ENCODE measurements at regions not wholly inside any gene's neighbourhood (a gene's known extent, or its start where the extent isn't known, plus 50 kb on each side); places are given as distances from the start of the nearest gene placed in this dataset.
"Not testable (repeated sequence)": the region's sequence is repeated elsewhere in the genome, so short reads cannot be mapped to it uniquely, and the experiment has no call there.

GRCh38 chr4:183816077-183816476, 89.0 kb upstream of the STOX2 start:
- DNase-seq (ENCODE audit: low read depth), result no peak

GRCh38 chr4:183816882-183817509, 88.1 kb upstream of the STOX2 start:
- DNase-seq (ENCODE audit: low read depth), result no peak

- DNase-seq (ENCODE audit: low read depth), result not testable (repeated sequence)
These were observed 86.5 kb upstream of the STOX2 start for GRCh38 chr4:183818591-183818990.

GRCh38 chr4:183821076-183821853, 83.8 kb upstream of the STOX2 start:
- no peak for DNase-seq (ENCODE audit: low read depth)

GRCh38 chr4:183823434-183823833, 81.7 kb upstream of the STOX2 start:
- DNase-seq (ENCODE audit: low read depth), result no peak

- no peak for DNase-seq (ENCODE audit: low read depth)
These were observed 79.8 kb upstream of the STOX2 start for GRCh38 chr4:183825346-183825745.

- DNase-seq (ENCODE audit: low read depth), result no peak
These were observed 78.6 kb upstream of the STOX2 start for GRCh38 chr4:183826461-183826860.

GRCh38 chr4:183828125-183828524, 77.0 kb upstream of the STOX2 start:
- DNase-seq (ENCODE audit: low read depth), result no peak

- no peak for DNase-seq (ENCODE audit: low read depth)
These were observed 76.3 kb upstream of the STOX2 start for GRCh38 chr4:183828839-183829238.

GRCh38 chr4:183830438-183830985, 74.6 kb upstream of the STOX2 start:
- DNase-seq (ENCODE audit: low read depth), result no peak

- DNase-seq (ENCODE audit: low read depth), result no peak
These were observed 74.1 kb upstream of the STOX2 start for GRCh38 chr4:183831026-183831446.

- no peak for DNase-seq (ENCODE audit: low read depth)
These were observed 73.4 kb upstream of the STOX2 start for GRCh38 chr4:183831683-183832082.

GRCh38 chr4:183832776-183833450, 72.2 kb upstream of the STOX2 start:
- DNase-seq (ENCODE audit: low read depth), result no peak

GRCh38 chr4:183834252-183834651, 70.9 kb upstream of the STOX2 start:
- no peak for DNase-seq (ENCODE audit: low read depth)

GRCh38 chr4:183837222-183837621, 67.9 kb upstream of the STOX2 start:
- no peak for DNase-seq (ENCODE audit: low read depth)

GRCh38 chr4:183838987-183839712, 66.0 kb upstream of the STOX2 start:
- DNase-seq (ENCODE audit: low read depth), result no peak

GRCh38 chr4:183840311-183840710, 64.8 kb upstream of the STOX2 start:
- peak; percentile 48 for DNase-seq (ENCODE audit: low read depth)

- DNase-seq (ENCODE audit: low read depth), result no peak
These were observed 64.1 kb upstream of the STOX2 start for GRCh38 chr4:183841001-183841400.

GRCh38 chr4:183842129-183842528, 63.0 kb upstream of the STOX2 start:
- DNase-seq (ENCODE audit: low read depth), result no peak

GRCh38 chr4:183843248-183843671, 61.8 kb upstream of the STOX2 start:
- no peak for DNase-seq (ENCODE audit: low read depth)

GRCh38 chr4:183846951-183847350, 58.2 kb upstream of the STOX2 start:
- no peak for DNase-seq (ENCODE audit: low read depth)

GRCh38 chr4:183848805-183849204, 56.3 kb upstream of the STOX2 start:
- DNase-seq (ENCODE audit: low read depth), result no peak
